ENCODE measurements at regions not wholly inside any gene's neighbourhood (a gene's known extent, or its start where the extent isn't known, plus 50 kb on each side); places are given as distances from the start of the nearest gene placed in this dataset.

DNA sequence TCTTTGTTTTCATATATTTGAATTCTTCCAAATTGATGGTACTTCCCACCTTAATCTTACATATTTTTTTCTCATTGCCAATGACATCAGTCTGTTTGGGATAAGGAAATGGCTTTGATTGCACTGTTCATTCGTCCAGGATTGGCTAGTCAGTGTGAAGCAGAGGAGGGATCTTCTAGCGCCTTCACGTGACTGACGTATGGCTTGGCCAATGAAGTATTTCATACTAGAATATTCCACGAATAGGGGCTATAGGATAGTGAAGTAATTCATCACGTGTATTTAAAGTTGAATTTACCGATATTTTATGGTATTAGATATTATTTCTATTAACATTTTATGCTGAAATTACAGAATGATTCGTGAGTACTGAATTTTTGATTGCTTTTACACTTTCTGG lies 178.7 kb upstream of the ZFHX3 start:
- Mint-ChIP-seq H3K4me3 (no peak overlapping the region), H3K27me3 (no peaks in the 10 kb centered on the region), H3K9me3 (peaks cover 6% of the 10 kb centered on the region), H3K36me3 (ENCODE audit: low read depth) (no peaks in the 10 kb centered on the region), H3K4me1 (no peaks in the 10 kb centered on the region), H3K27ac (no peak overlapping the region)
- POLR2A ChIA-PET: no interaction called here
- no peak for DNase-seq
- CTCF ChIA-PET: no interaction called here

DNA sequence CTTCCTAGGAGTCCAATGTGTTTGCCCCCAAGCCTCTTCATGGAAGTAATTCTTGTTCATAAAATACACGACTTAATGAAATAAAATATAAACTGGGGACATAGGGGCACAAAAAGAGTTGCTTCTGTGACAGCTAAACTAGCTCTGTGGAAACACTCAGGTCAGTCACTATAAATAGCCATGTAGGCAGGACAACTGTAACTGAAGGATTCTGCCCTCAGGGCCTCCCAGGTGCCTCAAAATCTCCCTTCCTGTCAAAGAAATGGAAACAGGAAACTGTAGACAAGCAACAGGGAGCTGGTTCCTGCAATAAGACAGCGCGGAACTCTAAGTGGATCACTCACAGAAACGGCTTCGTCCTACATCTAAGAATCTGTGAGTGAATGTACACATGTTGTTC lies 178.1 kb upstream of the ZFHX3 start:
- Mint-ChIP-seq H3K27ac (no peak overlapping the region), H3K9me3 (peaks cover 2% of the 10 kb centered on the region), H3K27me3 (no peaks in the 10 kb centered on the region), H3K4me1 (no peaks in the 10 kb centered on the region), H3K36me3 (ENCODE audit: low read depth) (no peaks in the 10 kb centered on the region), H3K4me3 (no peak overlapping the region)
- ChIA-PET POLR2A (no interaction called here), CTCF (no interaction called here)
- no peak for DNase-seq

DNA sequence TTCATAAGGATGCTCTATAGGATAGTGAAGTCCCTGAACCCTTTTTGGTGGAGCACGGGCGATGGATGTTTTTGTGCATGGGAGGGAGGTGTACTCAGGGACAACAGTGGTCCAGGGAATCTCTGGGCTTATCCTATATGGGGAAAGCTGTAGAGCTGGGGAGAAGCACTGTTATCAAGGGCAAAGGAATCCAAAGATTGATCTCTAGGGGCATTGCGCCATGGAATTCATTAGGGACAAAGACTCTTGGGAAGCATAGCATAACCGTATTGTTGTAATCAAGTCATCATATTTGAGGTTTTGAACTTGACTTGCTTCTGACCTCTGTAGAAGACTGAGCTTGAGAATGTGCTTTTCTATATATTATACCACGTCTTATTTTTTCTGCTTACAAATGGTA lies 172.9 kb upstream of the ZFHX3 start:
- no peaks in the 10 kb centered on the region for H3K27me3 Mint-ChIP-seq
- peaks cover 3% of the 10 kb centered on the region for H3K9me3 Mint-ChIP-seq
- ChIA-PET POLR2A (no interaction called here), CTCF (no interaction called here)
- no peak overlapping the region for H3K4me3 Mint-ChIP-seq
- no peaks in the 10 kb centered on the region for H3K36me3 Mint-ChIP-seq (ENCODE audit: low read depth)
- H3K4me1 Mint-ChIP-seq: no peaks in the 10 kb centered on the region
- DNase-seq: no peak
- no peak overlapping the region for H3K27ac Mint-ChIP-seq

DNA sequence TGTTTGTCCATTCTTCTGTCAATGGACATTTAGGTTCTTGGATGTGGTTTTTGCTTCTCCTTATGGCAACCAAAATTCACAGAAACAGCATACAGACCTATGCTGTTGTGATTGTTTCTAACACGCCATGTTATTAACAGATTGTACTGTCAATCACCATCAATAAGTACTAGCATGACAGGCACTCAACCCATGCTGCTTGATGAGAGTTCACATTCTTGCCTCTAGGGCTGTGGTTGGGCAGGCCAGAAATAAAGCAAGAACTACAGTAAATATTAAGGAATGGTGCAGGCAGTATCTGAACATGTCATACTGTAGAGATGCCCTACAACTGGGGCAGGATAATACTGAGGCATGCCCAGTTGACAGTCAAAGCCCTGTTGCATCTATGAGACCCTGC lies 171.2 kb upstream of the ZFHX3 start:
- Mint-ChIP-seq H3K36me3 (ENCODE audit: low read depth) (no peaks in the 10 kb centered on the region), H3K4me3 (no peak overlapping the region), H3K4me1 (no peaks in the 10 kb centered on the region), H3K27ac (no peak overlapping the region), H3K27me3 (no peaks in the 10 kb centered on the region), H3K9me3 (peaks cover 5% of the 10 kb centered on the region)
- ChIA-PET POLR2A (no interaction called here), CTCF (no interaction called here)
- DNase-seq: no peak

DNA sequence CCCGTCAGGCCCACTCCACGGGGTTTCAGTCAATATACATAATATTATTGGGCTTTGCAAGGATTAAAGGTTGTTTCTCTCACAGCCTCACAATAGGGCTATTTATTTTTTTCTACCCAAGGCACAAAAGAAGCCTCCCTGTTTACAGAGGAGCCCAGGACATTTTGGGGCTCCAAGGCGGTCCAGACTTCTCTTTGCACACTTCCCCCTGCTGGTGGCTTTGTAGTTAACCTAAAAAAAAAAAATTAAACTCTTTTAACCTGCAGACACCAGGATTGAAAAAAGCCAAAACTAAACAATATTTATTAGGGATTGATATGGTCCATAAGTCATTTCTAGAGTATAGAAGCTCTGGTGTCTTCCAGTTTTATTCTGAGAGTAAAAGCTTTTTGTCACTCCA lies 169.7 kb upstream of the ZFHX3 start:
- ChIA-PET CTCF (no interaction called here), POLR2A (no interaction called here)
- Mint-ChIP-seq H3K9me3 (peaks cover 5% of the 10 kb centered on the region), H3K4me3 (no peak overlapping the region), H3K27ac (no peak overlapping the region), H3K36me3 (ENCODE audit: low read depth) (no peaks in the 10 kb centered on the region), H3K27me3 (no peaks in the 10 kb centered on the region), H3K4me1 (no peaks in the 10 kb centered on the region)
- no peak for DNase-seq

DNA sequence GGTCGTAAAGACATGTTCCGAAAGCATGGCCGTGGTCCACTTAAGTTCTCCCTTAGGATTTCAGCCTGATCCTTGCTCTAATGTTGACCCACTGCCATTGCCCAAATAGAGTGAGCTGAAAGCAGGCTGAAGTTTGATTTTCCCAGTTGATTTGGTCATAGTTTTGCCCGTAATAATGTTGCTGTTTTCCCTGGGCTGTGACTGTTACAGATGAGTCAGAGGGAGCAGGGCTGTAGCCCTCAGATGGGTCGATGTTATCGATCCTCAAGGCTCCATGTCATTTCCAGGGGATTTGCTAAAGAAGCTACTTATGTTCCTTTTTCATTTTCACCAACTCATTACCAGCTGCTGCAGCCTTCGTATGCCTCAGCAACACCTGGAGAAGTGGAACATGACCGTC lies 169.0 kb upstream of the ZFHX3 start:
- no peak overlapping the region for H3K27ac Mint-ChIP-seq

DNA sequence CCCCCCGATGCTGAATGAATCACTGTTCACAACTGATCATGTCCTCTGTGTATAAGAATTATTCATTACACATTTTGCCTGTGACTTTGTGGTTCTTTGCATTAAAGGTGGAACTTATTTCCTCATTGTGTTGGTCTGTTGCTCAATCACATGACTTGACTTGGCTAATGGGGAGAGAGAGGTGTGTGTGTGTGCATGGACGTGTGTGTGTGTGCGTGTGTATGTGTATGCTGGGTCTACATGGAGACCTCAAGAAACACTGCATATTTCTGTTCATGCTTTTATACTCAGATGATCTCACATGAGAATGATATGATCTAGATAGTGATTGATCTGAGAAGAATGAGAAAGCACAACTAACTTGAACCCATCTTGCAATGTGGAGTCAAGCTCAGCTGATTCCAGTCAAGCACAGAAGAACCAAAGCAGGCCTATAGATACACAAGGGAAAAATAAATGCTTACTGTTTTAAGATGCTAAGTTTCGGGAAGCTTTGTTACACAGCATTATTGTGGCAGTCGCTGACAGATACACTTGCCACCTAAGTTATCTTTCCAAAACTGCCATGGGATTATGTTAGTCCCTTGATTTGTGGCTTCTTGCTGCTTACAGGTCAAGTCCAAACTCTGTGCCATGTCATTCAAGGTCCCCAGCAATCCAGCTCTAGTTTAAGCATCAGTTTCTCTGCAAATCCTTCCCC lies 167.9 kb upstream of the ZFHX3 start:
- Mint-ChIP-seq H3K27me3 (no peaks in the 10 kb centered on the region), H3K4me1 (no peaks in the 10 kb centered on the region), H3K9me3 (peaks cover 5% of the 10 kb centered on the region), H3K4me3 (no peak overlapping the region), H3K36me3 (ENCODE audit: low read depth) (no peaks in the 10 kb centered on the region), H3K27ac (no peak overlapping the region)
- CTCF ChIA-PET: no interaction called here
- POLR2A ChIA-PET: no interaction called here
- no peak for DNase-seq

More for the DNA sequence above, 169.0 kb upstream of the ZFHX3 start:
- Mint-ChIP-seq H3K27me3 (no peaks in the 10 kb centered on the region), H3K4me3 (no peak overlapping the region), H3K36me3 (ENCODE audit: low read depth) (no peaks in the 10 kb centered on the region), H3K9me3 (peaks cover 5% of the 10 kb centered on the region), H3K4me1 (no peaks in the 10 kb centered on the region)
- CTCF ChIA-PET: no interaction called here
- DNase-seq: no peak
- POLR2A ChIA-PET: no interaction called here

DNA sequence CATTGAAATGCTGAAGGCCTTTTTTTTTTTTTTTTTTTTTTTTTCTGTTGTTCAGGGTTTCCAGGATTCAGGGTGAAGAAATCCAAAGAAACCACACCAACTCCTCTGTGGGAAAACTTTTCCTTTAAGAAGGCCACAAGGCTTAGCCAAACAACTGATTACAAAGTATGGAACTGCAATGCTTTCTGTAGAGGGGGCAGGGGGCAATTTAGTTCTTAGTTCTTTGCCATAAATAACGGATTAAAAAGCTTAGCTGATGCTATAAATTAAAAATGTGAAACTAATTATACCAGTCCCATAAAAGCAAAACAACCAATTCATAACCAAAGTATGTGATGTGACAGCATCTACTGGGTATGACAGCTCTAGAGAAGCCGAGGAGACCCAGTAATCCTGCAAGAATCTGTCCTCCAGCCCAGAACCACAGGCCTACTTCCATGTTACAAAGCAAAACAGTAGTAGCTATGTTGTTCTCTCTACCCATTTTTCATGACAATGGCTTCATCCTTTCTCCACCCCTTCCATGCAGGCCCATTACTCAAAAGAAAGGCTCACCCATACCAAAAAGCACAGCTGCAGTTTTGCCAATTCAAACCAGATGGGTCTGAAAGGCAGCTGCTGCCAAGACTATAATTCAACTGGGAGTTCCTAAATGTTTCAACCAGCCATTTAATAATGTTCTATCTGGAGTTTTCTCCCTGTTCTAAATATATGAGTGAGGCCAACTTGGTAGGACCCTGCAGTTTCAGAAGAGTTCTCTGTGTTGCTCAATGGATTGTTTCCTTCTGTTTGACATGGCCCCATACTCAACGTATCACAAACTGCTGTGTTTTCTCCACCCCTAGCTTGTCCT lies 167.1 kb upstream of the ZFHX3 start:
- Mint-ChIP-seq H3K36me3 (ENCODE audit: low read depth) (no peaks in the 10 kb centered on the region), H3K4me1 (no peaks in the 10 kb centered on the region), H3K27me3 (no peaks in the 10 kb centered on the region), H3K4me3 (no peak overlapping the region), H3K27ac (no peak overlapping the region), H3K9me3 (peaks cover 5% of the 10 kb centered on the region)
- ChIA-PET CTCF (no interaction called here), POLR2A (no interaction called here)
- DNase-seq: no peak

DNA sequence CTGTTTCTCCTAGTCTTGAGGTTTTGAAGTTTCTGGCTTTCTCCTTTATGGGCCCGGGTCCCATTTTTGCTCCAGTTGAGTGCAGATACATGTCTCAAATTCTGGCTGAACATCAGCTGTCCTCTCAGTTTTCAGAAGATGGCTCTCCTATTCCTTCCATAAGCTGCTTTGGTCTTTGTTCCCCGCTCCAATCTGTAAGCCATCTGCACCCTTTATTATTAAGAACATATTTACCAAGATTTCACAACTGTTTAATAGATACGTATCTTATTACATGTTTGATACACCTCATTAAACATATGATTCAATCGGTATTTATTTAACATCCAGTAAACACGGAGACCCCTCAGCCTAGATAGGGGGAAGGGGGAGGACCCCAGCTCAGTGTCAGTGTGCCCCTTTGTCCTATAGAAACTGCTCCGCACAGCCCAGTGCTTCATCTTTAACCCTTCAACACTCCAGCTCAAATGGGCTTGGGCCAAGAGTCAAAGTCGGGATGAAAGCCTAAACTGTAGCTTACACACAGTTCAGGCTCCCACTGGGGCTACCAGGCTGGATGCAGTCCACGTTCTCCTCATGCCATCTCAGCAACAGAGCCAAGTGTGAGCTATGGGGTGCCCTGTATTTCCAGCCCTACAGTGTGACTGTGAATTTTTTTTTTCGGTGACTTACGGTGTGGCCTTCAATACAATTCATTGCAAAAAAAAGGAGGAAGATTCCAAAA lies 166.0 kb upstream of the ZFHX3 start:
- Mint-ChIP-seq H3K36me3 (ENCODE audit: low read depth) (no peaks in the 10 kb centered on the region), H3K4me3 (no peak overlapping the region), H3K4me1 (no peaks in the 10 kb centered on the region), H3K27me3 (no peaks in the 10 kb centered on the region), H3K9me3 (peaks cover 4% of the 10 kb centered on the region), H3K27ac (no peak overlapping the region)
- POLR2A ChIA-PET: no interaction called here
- DNase-seq: no peak
- CTCF ChIA-PET: no interaction called here

DNA sequence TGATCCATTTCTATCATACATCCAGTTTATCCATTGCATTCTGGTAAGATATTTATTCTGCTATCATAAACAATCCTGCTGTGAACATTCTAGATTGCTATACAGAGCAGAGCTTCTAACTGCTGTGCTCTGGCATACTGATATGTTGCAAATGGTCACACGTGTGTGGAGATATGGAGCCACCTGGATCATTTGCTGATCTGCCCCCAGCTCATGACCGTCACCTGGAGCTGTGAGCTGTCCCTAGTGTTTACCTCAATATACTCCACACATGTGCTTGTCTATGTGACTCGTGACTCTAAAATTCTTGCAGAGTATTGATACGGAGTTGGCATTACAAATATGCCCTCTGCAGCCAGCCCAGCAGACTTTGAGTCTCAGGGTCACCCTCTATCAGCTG lies 164.5 kb upstream of the ZFHX3 start:
- no peak overlapping the region for H3K27ac Mint-ChIP-seq
- H3K4me1 Mint-ChIP-seq: no peaks in the 10 kb centered on the region
- no peak overlapping the region for H3K4me3 Mint-ChIP-seq
- no peaks in the 10 kb centered on the region for H3K27me3 Mint-ChIP-seq
- DNase-seq: no peak
- H3K36me3 Mint-ChIP-seq (ENCODE audit: low read depth): no peaks in the 10 kb centered on the region
- ChIA-PET POLR2A (no interaction called here), CTCF (no interaction called here)
- peaks cover 2% of the 10 kb centered on the region for H3K9me3 Mint-ChIP-seq

DNA sequence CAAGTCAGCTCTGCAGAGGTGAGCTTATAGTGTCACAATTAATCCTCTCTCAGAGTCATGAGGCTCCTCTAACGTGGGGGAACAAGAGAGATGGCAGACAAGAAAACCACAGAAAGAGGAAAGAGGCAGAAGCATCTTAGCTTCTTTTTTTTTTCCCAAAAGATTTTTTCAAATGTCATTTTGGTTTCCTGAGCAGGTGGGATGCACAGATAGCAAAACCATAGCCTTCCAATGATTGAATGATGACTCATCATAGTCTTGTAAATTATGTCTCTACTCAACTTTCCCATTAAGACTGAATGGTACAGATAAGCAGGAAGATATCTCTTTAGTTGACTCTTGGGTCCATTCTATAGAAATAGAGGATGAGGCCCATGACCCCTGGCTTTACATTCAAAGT lies 162.8 kb upstream of the ZFHX3 start:
- Mint-ChIP-seq H3K9me3 (peaks cover 2% of the 10 kb centered on the region), H3K36me3 (ENCODE audit: low read depth) (no peaks in the 10 kb centered on the region), H3K27ac (no peak overlapping the region), H3K4me1 (no peaks in the 10 kb centered on the region), H3K27me3 (no peaks in the 10 kb centered on the region), H3K4me3 (no peak overlapping the region)
- no peak for DNase-seq
- CTCF ChIA-PET: no interaction called here
- POLR2A ChIA-PET: no interaction called here

DNA sequence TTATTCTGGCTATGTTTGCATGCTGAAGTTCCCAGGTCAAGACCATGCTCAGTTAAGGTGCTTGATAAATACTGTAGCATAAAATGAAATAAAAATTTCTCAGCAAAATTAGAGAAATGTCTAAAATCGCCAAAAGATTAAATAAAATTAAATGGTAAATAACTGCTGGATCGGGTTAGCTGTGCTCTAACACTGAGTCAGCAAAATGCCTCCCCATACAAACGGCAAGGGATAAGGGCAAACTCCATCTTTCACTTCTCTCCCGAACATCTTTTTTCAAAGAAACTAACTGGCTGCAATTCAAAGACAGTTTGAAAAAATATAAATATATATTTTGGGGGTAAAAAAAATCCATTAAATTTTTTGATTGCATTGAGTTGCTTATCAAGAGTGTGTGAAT lies 162.2 kb upstream of the ZFHX3 start:
- Mint-ChIP-seq H3K9me3 (peaks cover 2% of the 10 kb centered on the region), H3K36me3 (ENCODE audit: low read depth) (no peaks in the 10 kb centered on the region), H3K27ac (no peak overlapping the region), H3K4me3 (no peak overlapping the region), H3K4me1 (no peaks in the 10 kb centered on the region), H3K27me3 (no peaks in the 10 kb centered on the region)
- ChIA-PET POLR2A (no interaction called here), CTCF (no interaction called here)
- no peak for DNase-seq

DNA sequence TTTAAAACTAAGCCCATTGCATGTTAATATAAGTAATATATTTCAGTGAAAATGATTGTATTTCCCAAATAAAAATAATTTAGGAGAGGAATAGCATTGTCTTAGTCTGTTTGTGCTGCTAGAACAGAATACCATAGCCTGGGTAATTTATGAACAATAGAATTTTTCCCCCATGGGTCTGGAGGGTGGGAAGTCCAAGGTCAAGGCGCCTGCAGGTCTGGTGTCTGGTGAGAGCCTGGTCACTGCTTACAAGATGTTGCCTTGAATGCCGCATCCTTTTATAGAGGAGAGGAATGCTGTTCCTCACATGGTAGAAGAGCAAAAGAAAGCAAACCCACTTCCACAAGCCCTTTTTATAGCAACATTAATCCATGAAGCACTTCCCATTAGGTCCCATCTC lies 161.3 kb upstream of the ZFHX3 start:
- Mint-ChIP-seq H3K27me3 (no peaks in the 10 kb centered on the region), H3K27ac (no peak overlapping the region), H3K4me3 (no peak overlapping the region), H3K9me3 (no peaks in the 10 kb centered on the region), H3K36me3 (ENCODE audit: low read depth) (no peaks in the 10 kb centered on the region), H3K4me1 (no peaks in the 10 kb centered on the region)
- ChIA-PET POLR2A (no interaction called here), CTCF (no interaction called here)
- DNase-seq: no peak

All from activated CD4-positive, alpha-beta memory T cell treated with anti-CD3 and anti-CD28 coated beads, Interleukin-2, amount 10 ng/mL, durations not matched to agents 7 days and 5 days (primary cell).